HL-60 (cell line): ENCODE measurements at regions not wholly inside any gene's neighbourhood (a gene's known extent, or its start where the extent isn't known, plus 50 kb on each side); places are given as distances from the start of the nearest gene placed in this dataset.

Experiments
- DNase-seq, 2 experiments: peaks; one replicate each; pipeline ENCODE4 v3.0.0-alpha.2; 2010 to 2020; ENCODE audit warnings: low read depth in 1 of 2, low spot score in 1 of 2
- H3K27ac ChIP-seq: fragments of 250-450 bp; sonication (Bioruptor Pico); replicated peaks from 2 replicates; pipeline ENCODE4 v1.5.1; 2020; ENCODE audit warnings: mild to moderate bottlenecking, moderate library complexity
- H3K27me3 ChIP-seq: fragments of 250-450 bp; sonication (Bioruptor Pico); 2 replicates; pipeline ENCODE4 v1.5.1; 2021; ENCODE audit warnings: mild to moderate bottlenecking, moderate library complexity; ENCODE audit not compliant: insufficient read depth, poor library complexity, severe bottlenecking
- H3K4me3 ChIP-seq: replicated peaks from 2 replicates; pipeline ENCODE4 v1.5.1; 2011; ENCODE audit warnings: mild to moderate bottlenecking, control low read depth, low read length; ENCODE audit not compliant: insufficient read depth
- CTCF ChIP-seq: IDR thresholded peaks from one replicate; pipeline ENCODE4 v1.5.1; 2011; ENCODE audit warnings: low read length, control low read depth, inconsistent platforms; ENCODE audit not compliant: insufficient read depth
- GABPA ChIP-seq: IDR thresholded peaks from 2 replicates; pipeline ENCODE4 v1.6.1; 2012; ENCODE audit warnings: low read depth
- POLR2AphosphoS5 ChIP-seq: IDR thresholded peaks from 2 replicates; pipeline ENCODE4 v1.6.1; 2012; ENCODE audit warnings: low read depth
- SPI1 ChIP-seq: IDR thresholded peaks from 2 replicates; pipeline ENCODE4 v1.6.1; 2012; ENCODE audit warnings: low read depth, mild to moderate bottlenecking, borderline replicate concordance
- TF ChIP-seq, protein P1 (sequence below): IDR thresholded peaks from 2 replicates; pipeline ENCODE4 v1.6.1; 2012; ENCODE audit warnings: low read depth; ENCODE audit not compliant: insufficient replicate concordance

DNA sequence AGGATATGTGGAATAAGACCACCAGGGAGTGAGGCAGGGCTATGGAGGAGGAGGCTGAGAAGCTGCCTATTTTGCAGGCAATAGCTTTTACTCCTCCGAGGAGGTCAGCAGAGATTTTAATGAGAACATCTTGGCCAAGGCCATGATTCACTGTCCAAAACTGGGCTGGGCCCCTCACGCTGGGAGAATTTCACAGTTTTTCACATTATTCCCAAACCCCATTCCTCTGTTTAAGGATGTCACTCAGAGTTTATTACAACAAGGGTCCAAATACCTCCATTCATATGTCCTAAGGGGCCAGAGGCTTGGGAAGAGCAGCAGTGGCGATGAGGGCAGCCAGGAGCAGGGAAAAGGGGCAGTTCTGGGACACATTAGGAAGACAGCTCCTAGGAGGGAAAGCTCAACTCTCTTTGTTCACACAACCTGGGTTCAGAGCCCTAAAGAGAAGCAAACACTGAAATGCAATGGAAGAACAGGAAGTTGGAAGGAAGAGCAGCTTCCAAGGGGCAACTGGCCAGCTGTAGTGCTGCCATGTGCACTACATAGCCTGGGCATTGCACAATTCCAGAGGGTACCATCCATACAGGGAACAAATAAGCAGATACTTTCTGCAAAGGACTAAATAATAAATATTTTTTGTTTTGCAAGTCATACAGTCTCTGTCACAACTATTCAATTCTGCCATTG, 283.2 kb downstream of the NUAK1 start:
- no peak for DNase-seq
- TF ChIP-seq CTCF (no peak), SPI1 (no peak), POLR2AphosphoS5 (no peak), GABPA (no peak)
- TF ChIP-seq, protein P1, sequence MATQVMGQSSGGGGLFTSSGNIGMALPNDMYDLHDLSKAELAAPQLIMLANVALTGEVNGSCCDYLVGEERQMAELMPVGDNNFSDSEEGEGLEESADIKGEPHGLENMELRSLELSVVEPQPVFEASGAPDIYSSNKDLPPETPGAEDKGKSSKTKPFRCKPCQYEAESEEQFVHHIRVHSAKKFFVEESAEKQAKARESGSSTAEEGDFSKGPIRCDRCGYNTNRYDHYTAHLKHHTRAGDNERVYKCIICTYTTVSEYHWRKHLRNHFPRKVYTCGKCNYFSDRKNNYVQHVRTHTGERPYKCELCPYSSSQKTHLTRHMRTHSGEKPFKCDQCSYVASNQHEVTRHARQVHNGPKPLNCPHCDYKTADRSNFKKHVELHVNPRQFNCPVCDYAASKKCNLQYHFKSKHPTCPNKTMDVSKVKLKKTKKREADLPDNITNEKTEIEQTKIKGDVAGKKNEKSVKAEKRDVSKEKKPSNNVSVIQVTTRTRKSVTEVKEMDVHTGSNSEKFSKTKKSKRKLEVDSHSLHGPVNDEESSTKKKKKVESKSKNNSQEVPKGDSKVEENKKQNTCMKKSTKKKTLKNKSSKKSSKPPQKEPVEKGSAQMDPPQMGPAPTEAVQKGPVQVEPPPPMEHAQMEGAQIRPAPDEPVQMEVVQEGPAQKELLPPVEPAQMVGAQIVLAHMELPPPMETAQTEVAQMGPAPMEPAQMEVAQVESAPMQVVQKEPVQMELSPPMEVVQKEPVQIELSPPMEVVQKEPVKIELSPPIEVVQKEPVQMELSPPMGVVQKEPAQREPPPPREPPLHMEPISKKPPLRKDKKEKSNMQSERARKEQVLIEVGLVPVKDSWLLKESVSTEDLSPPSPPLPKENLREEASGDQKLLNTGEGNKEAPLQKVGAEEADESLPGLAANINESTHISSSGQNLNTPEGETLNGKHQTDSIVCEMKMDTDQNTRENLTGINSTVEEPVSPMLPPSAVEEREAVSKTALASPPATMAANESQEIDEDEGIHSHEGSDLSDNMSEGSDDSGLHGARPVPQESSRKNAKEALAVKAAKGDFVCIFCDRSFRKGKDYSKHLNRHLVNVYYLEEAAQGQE, result no peak
- H3K4me3 ChIP-seq, result no peak overlapping the region
- H3K27me3 ChIP-seq, result no peaks in the 10 kb centered on the region
- H3K27ac ChIP-seq, result no peak overlapping the region

DNA sequence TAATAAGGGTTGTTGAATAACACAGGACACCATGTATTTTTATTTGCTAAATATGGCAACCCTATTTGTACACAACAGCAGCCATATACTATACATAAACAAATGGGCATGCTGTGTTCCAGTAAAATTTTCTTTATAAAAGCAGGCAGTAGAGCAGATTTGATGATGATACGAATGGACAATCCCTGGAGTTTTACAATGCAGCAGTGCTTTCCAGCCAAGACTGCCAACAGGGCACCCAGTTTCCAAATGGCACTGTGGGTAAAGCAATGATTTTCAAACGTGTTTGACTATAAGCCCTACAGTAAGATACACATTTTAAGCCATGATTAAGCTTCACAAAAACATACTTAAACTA, 282.7 kb downstream of the NUAK1 start:
- Histone ChIP-seq H3K27ac (no peak overlapping the region), H3K27me3 (no peaks in the 10 kb centered on the region), H3K4me3 (no peak overlapping the region)
- TF ChIP-seq, protein P1, result no peak
- no peak for TF ChIP-seq POLR2AphosphoS5
- no peak for TF ChIP-seq CTCF
- TF ChIP-seq GABPA, result no peak
- TF ChIP-seq SPI1, result no peak
- no peak for DNase-seq

DNA sequence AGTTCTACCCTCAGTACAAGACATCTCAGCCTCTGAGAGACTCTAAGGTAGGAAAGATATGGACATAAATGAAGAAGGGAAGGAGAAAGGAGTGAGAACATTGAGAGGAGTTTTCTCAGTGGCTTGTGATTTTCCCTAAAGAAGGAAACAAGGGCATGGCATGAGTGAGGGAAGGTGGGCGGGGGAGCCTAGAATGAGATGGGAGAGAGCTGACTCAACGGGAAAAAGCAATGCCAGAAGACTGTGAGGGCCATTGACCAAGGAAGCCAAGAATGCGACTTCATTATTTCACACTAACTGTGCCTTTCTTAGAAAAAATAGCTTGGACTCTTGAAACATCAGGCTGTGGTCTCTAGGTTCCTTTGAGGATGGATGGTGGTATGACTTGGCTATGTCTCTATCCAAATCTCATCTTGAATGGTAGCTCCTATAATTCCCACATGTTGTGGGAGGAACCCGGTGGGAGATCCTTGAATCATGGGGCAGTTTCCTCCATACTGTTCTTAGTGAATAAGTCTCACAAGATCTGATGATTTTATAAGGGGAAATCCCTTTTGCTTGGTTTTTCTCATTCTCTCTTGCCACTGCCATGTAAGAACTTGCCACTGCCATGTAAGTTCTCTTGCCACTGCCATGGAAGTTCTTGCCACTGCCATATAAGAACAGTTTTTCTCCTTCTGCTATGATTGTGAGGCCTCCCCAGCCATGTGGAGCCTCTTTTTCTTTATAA, 279.6 kb downstream of the NUAK1 start:
- Histone ChIP-seq H3K27me3 (no peaks in the 10 kb centered on the region), H3K27ac (no peak overlapping the region), H3K4me3 (no peak overlapping the region)
- no peak for DNase-seq
- TF ChIP-seq, protein P1, result no peak
- TF ChIP-seq GABPA, result no peak
- TF ChIP-seq SPI1, result no peak
- no peak for TF ChIP-seq POLR2AphosphoS5
- TF ChIP-seq CTCF, result no peak
